ENCODE measurements at regions not wholly inside any gene's neighbourhood (a gene's known extent, or its start where the extent isn't known, plus 50 kb on each side); places are given as distances from the start of the nearest gene placed in this dataset.

- H3K4me3 ChIP-seq, result peak overlapping the region; percentile 65 to 92
- intact Hi-C loops (cut with DNase I), result no loop called here
- H3K27ac ChIP-seq, result peak overlapping the region; percentile 89 to 93 (median 91)
- TF ChIP-seq CTCF (IDR thresholded peaks at IDR 0.05) (no peak), POLR2A (IDR thresholded peaks at IDR 0.05) (no peak)
- no peaks in the 10 kb centered on the region for H3K9me3 ChIP-seq
- H3K4me1 ChIP-seq, result peaks cover 24% of the 10 kb centered on the region
- 0 to 1% methylated on average over 28 to 66 of the region's 69 CpGs for WGBS, 2 donors
- ATAC-seq (peak; percentile 26), DNase-seq (peak; percentile 36 to 60 (median 50))
- H3K36me3 ChIP-seq (replicated peaks in 1 of 2; ENCODE audit: insufficient read depth in 1 of 2, low read depth in 2 of 2), result no peaks in the 10 kb centered on the region
- no peaks in the 10 kb centered on the region for H3K27me3 ChIP-seq
Observed at GRCh38 chr10:21172930-21173801, 276.1 kb upstream of the NEBL start.

- Histone ChIP-seq H3K9me3 (no peaks in the 10 kb centered on the region), H3K27ac (peak overlapping the region; percentile 89 to 93 (median 91)), H3K4me1 (peaks cover 24% of the 10 kb centered on the region), H3K4me3 (peak overlapping the region; percentile 65 to 92), H3K36me3 (replicated peaks in 1 of 2; ENCODE audit: insufficient read depth in 1 of 2, low read depth in 2 of 2) (no peaks in the 10 kb centered on the region), H3K27me3 (no peaks in the 10 kb centered on the region)
- WGBS, 2 donors, result 5 to 10% methylated on average over 10 of the region's 10 CpGs
- no peak for ATAC-seq
- TF ChIP-seq CTCF (IDR thresholded peaks at IDR 0.05) (no peak), POLR2A (IDR thresholded peaks at IDR 0.05) (no peak)
- DNase-seq, result peak in 2 of 4 donors; percentile 14 to 30
- intact Hi-C loops (cut with DNase I), result no loop called here
Observed at GRCh38 chr10:21172542-21172929, 275.4 kb upstream of the NEBL start.

GRCh38 chr10:21171936-21172541, 274.9 kb upstream of the NEBL start:
- DNase-seq (peak in 3 of 4 donors; percentile 17 to 53 (median 37)), ATAC-seq (no peak)
- peak overlapping the region; percentile 89 to 93 (median 91) for H3K27ac ChIP-seq
- no peaks in the 10 kb centered on the region for H3K27me3 ChIP-seq
- no peak for TF ChIP-seq POLR2A (IDR thresholded peaks at IDR 0.05)
- no peak for TF ChIP-seq CTCF (IDR thresholded peaks at IDR 0.05)
- H3K4me3 ChIP-seq, result no peak overlapping the region
- no peaks in the 10 kb centered on the region for H3K9me3 ChIP-seq
- no peaks in the 10 kb centered on the region for H3K36me3 ChIP-seq (replicated peaks in 1 of 2; ENCODE audit: insufficient read depth in 1 of 2, low read depth in 2 of 2)
- 80 to 87% methylated on average over 6 of the region's 6 CpGs for WGBS, 2 donors
- intact Hi-C loops (cut with DNase I), result no loop called here
- H3K4me1 ChIP-seq, result peaks cover 24% of the 10 kb centered on the region

GRCh38 chr10:21171197-21171935, 274.3 kb upstream of the NEBL start:
- H3K36me3 ChIP-seq (replicated peaks in 1 of 2; ENCODE audit: insufficient read depth in 1 of 2, low read depth in 2 of 2), result no peaks in the 10 kb centered on the region
- H3K27ac ChIP-seq, result peak overlapping the region in 1 of 4 donors; percentile 93
- H3K9me3 ChIP-seq, result no peaks in the 10 kb centered on the region
- DNase-seq (no peak), ATAC-seq (no peak)
- no peaks in the 10 kb centered on the region for H3K27me3 ChIP-seq
- no peak overlapping the region for H3K4me3 ChIP-seq
- TF ChIP-seq POLR2A (IDR thresholded peaks at IDR 0.05) (no peak), CTCF (IDR thresholded peaks at IDR 0.05) (peak in 3 of 7 experiments; percentile 5 to 16 (median 13))
- 80 to 89% methylated on average over 14 of the region's 14 CpGs for WGBS, 2 donors
- intact Hi-C loops (cut with DNase I), result no loop called here
- peaks cover 29% of the 10 kb centered on the region for H3K4me1 ChIP-seq
